Parathyroid adenoma (tissue), 2 donors: ENCODE measurements at regions not wholly inside any gene's neighbourhood (a gene's known extent, or its start where the extent isn't known, plus 50 kb on each side); places are given as distances from the start of the nearest gene placed in this dataset.

Experiments used
- H2AFZ ChIP-seq: fragments of 300-600 bp; sonication (generic); one replicate; pipeline ENCODE4 v1.7.0; 2017; ENCODE audit warnings: antibody characterized with exemption, mild to moderate bottlenecking
- H3K27ac ChIP-seq: fragments of 300-600 bp; sonication (generic); one replicate; pipeline ENCODE4 v1.7.0; 2017
- H3K27me3 ChIP-seq: fragments of 300-600 bp; sonication (generic); one replicate; pipeline ENCODE4 v1.7.0; 2017; ENCODE audit warnings: low read length; ENCODE audit not compliant: control insufficient read depth, insufficient read depth
- H3K36me3 ChIP-seq: fragments of 300-600 bp; sonication (generic); one replicate; pipeline ENCODE4 v1.7.0; 2017; ENCODE audit warnings: low read length; ENCODE audit not compliant: control insufficient read depth, insufficient read depth
- H3K4me1 ChIP-seq: fragments of 300-600 bp; sonication (generic); one replicate; pipeline ENCODE4 v1.7.0; 2017; ENCODE audit warnings: control low read depth
- H3K4me2 ChIP-seq: fragments of 300-600 bp; sonication (generic); one replicate; pipeline ENCODE4 v1.7.0; 2017; ENCODE audit warnings: low read length
- H3K4me3 ChIP-seq: fragments of 300-600 bp; sonication (generic); one replicate; pipeline ENCODE4 v1.7.0; 2017; ENCODE audit warnings: low read depth, low read length
- H3K79me2 ChIP-seq: fragments of 300-600 bp; sonication (generic); one replicate; pipeline ENCODE4 v1.7.0; 2017; ENCODE audit warnings: control low read depth
- H3K9ac ChIP-seq: fragments of 300-600 bp; sonication (generic); one replicate; pipeline ENCODE4 v1.7.0; 2017; ENCODE audit warnings: mild to moderate bottlenecking
- H3K9me3 ChIP-seq: fragments of 300-600 bp; sonication (generic); one replicate; pipeline ENCODE4 v1.7.0; 2017; ENCODE audit warnings: low read length; ENCODE audit not compliant: control insufficient read depth
- TF ChIP-seq, protein P1 (sequence below): fragments of 300-600 bp; sonication (generic); IDR thresholded peaks from one replicate; pipeline ENCODE4 v1.7.0; 2017; ENCODE audit warnings: antibody characterized with exemption, mild to moderate bottlenecking
- donor health status: primary hyperparathyroidism.

DNA sequence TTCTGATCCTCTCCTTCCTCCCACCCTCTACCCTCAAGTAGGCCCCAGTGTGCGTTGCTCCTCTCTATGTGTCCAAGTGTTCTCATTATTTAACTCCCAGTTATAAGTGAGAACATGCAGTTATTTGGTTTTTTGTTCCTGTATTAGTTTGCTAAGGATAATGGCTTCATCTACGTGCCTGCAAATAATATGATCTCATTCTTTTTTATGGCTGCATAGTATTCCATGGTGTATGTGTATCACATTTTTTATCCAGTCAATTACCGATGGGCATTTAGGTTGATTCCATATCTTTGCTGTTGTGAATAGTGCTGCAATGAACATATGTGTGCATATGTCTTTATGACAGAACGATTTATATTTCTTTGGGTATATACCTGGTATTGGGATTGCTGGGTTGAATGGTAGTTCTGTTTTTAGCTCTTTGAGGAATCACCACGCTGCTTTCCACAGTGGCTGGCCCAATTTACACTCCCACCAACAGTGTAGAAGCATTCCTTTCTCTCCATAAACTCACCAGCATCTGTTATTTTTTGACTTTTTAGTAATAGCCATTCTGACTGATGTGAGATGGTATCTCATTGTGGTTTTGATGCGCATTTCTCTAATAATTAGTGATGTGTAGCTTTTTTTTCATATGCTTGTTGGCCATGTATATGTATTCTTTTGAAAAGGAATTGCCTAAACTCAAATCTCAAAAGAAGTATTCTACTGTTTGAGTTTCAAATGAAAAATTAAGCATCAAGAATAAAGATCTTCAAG lies 116.9 kb downstream of the ETS2 start:
- H3K79me2 ChIP-seq: no peaks in the 10 kb centered on the region
- peaks cover 36% of the 10 kb centered on the region for H3K4me1 ChIP-seq
- no peak overlapping the region for H3K9ac ChIP-seq
- H3K9me3 ChIP-seq: no peaks in the 10 kb centered on the region
- TF ChIP-seq, protein P1, sequence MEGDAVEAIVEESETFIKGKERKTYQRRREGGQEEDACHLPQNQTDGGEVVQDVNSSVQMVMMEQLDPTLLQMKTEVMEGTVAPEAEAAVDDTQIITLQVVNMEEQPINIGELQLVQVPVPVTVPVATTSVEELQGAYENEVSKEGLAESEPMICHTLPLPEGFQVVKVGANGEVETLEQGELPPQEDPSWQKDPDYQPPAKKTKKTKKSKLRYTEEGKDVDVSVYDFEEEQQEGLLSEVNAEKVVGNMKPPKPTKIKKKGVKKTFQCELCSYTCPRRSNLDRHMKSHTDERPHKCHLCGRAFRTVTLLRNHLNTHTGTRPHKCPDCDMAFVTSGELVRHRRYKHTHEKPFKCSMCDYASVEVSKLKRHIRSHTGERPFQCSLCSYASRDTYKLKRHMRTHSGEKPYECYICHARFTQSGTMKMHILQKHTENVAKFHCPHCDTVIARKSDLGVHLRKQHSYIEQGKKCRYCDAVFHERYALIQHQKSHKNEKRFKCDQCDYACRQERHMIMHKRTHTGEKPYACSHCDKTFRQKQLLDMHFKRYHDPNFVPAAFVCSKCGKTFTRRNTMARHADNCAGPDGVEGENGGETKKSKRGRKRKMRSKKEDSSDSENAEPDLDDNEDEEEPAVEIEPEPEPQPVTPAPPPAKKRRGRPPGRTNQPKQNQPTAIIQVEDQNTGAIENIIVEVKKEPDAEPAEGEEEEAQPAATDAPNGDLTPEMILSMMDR: no peak
- no peaks in the 10 kb centered on the region for H3K27me3 ChIP-seq
- H3K27ac ChIP-seq: peak overlapping the region; percentile 24
- H3K4me2 ChIP-seq: no peak overlapping the region
- H3K4me3 ChIP-seq: no peak overlapping the region
- no peak overlapping the region for H2AFZ ChIP-seq
- H3K36me3 ChIP-seq: no peaks in the 10 kb centered on the region

DNA sequence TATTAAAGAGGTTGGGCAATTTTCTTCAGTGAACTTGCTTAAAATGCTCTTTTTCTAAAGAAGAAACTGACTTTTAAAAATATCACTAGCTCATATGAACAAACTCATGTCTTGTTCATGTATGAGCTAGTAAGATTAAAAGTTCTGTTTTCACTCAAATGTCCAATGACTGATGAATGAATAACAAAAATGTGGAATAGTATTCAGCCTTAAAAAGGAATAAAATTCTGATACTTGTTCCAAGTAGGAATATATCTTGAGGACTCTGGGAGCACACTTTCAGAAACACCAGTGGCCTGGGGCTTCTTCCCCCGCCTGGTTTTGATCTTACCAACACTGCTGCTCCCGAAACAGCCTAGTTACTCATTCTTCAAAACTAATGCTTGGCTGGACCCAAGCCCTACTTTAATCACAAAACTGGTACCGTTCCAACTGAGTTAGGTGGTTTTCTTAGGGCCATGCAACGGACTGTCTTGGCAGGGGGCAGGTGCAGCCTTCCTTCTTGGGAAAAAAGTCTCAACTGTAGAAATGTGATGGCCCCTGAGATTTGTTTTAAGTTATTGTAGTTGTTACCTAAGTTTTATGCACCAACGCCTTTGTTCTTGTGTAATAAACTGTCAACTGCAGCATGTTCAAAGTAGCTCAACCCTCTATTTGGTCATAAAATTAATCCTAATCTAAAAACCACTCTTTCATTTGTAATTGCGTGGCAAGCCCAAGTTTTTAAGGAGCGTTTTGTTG lies 116.0 kb downstream of the ETS2 start:
- Histone ChIP-seq H3K27ac (peak overlapping the region; percentile 86), H3K4me3 (no peak overlapping the region), H2AFZ (no peak overlapping the region), H3K9ac (no peak overlapping the region), H3K27me3 (no peaks in the 10 kb centered on the region), H3K36me3 (no peaks in the 10 kb centered on the region), H3K9me3 (no peaks in the 10 kb centered on the region), H3K4me2 (peak overlapping the region; percentile 69), H3K4me1 (peaks cover 36% of the 10 kb centered on the region), H3K79me2 (no peaks in the 10 kb centered on the region)
- TF ChIP-seq, protein P1: no peak

DNA sequence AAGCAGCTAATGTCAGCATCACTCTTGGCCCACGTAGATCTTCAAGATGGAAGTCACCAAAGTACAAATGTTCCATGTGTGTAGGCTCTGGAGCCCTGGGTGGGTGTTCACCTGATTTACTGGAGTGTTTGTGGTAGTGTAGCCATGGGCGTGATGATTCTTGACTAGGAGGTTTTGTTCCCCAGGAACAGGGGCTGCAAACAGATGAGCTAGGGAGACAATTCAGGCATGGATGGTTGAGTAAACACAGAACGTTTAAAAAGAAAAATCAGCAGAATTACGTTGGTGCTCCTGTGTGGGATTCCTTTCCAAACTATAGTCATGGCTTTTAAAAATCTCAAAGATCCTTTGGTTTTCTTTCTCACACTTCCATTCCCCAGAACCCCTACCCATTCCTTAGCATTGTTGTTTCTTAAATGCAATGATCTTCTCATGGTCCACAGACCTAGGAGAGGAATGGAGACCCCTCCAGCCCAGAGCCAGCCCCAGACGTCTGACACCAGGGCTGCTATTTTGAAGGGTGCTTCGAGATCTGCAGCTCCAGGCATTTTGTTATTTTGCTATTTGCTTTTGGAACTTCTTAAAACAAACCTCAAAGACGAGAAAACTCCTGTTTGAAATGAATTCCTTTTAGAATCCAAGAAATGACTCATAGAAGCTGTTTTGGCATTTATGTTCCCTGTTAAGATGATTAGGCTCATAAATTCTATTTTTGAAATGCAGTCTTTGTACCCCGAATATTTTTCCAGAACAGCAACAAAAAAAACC lies 115.1 kb downstream of the ETS2 start:
- no peak overlapping the region for H3K9ac ChIP-seq
- H3K79me2 ChIP-seq: no peaks in the 10 kb centered on the region
- peaks cover 34% of the 10 kb centered on the region for H3K4me1 ChIP-seq
- H3K9me3 ChIP-seq: no peaks in the 10 kb centered on the region
- peak overlapping the region; percentile 74 for H2AFZ ChIP-seq
- H3K4me3 ChIP-seq: no peak overlapping the region
- no peaks in the 10 kb centered on the region for H3K36me3 ChIP-seq
- H3K27me3 ChIP-seq: no peaks in the 10 kb centered on the region
- TF ChIP-seq, protein P1: no peak
- H3K4me2 ChIP-seq: peak overlapping the region; percentile 69
- peak overlapping the region; percentile 86 for H3K27ac ChIP-seq

DNA sequence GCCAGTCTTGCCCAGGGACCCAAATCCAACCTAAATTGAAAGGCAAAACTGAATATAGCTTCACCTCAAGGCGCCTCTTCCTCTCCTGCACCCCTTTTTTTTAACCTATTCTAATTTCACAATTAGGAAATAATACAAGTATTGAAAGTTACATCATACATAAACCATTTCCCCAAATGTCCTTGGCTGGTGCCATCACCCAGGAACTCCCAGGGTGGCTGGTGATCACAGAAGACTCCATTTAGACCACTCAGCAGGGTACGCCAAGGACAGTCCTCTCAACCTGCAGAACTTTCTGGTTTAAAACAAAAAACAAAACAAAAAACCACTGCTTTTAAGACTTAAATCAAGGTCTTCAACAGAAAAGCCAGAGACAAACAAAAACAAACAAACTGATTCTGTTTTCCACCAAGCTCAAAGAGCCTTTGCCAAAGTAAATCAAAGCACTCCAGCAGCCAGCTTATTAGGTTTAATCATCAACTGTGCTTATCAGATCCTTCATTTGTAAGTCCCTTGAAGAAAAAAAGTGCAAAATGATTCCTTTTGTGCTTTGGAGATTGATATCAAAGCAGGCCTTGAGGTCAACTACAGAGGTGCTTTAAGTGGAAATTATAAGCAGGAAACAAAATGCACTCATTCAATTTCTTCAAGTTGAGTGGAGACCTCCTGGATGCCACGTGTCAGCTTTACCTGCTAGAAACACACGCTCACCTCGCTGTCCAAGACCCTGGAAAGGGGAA lies 113.0 kb downstream of the ETS2 start:
- no peaks in the 10 kb centered on the region for H3K36me3 ChIP-seq
- peak overlapping the region; percentile 66 for H3K27ac ChIP-seq
- peaks cover 46% of the 10 kb centered on the region for H3K4me1 ChIP-seq
- peak overlapping the region; percentile 21 for H3K4me2 ChIP-seq
- no peaks in the 10 kb centered on the region for H3K79me2 ChIP-seq
- TF ChIP-seq, protein P1: no peak
- H3K27me3 ChIP-seq: no peaks in the 10 kb centered on the region
- H3K4me3 ChIP-seq: no peak overlapping the region
- no peaks in the 10 kb centered on the region for H3K9me3 ChIP-seq
- H3K9ac ChIP-seq: no peak overlapping the region
- H2AFZ ChIP-seq: peak overlapping the region; percentile 33
